ENCODE measurements at regions not wholly inside any gene's neighbourhood (a gene's known extent, or its start where the extent isn't known, plus 50 kb on each side); places are given as distances from the start of the nearest gene placed in this dataset.

- in situ Hi-C loops (cut with HindIII; ENCODE audit: low pct_unique_long_range_greater_than_20kb, low sequenced_read_pairs), result no loop called here
Observed at GRCh38 chr16:48864055-48864454, 254.1 kb upstream of the N4BP1 start.

GRCh38 chr16:48862087-48862532 lies 252.1 kb upstream of the N4BP1 start:
- intact Hi-C loops (cut with micrococcal nuclease; ENCODE audit: unreplicated experiment), result no loop called here
- ChIA-PET POLR2A (no interaction called here), CTCF (no interaction called here)
- BruUV-seq (replicated peaks), result no TSS peak
- no peak for DNase-seq (ENCODE audit: low read depth, low spot score)
- TF ChIP-seq TCF7L2 (IDR thresholded peaks at IDR 0.05; ENCODE audit: low read depth, low read length), result no peak
- no peak for TF ChIP-seq REST (IDR thresholded peaks at IDR 0.05; ENCODE audit: insufficient read depth in 1 of 2, low read depth in 2 of 2, low read length in 1 of 2)
- TF ChIP-seq CTCF (IDR thresholded peaks at IDR 0.05), result no peak
- no peak for TF ChIP-seq SIN3A (IDR thresholded peaks at IDR 0.05; ENCODE audit: borderline replicate concordance, insufficient read depth, low read depth, low read length)
- TF ChIP-seq POLR2AphosphoS5 (IDR thresholded peaks at IDR 0.05; ENCODE audit: low read depth, low read length), result no peak
- no peak overlapping the region for H3K4me3 ChIP-seq (ENCODE audit: low read depth in 2 of 2, low read length in 2 of 2)
- no peaks in the 10 kb centered on the region for H3K27me3 ChIP-seq (ENCODE audit: control insufficient read depth, insufficient read depth, low read length)
- no peaks in the 10 kb centered on the region for H3K4me1 ChIP-seq (ENCODE audit: control insufficient read depth, insufficient read depth, low read length)
- H3K9me3 ChIP-seq (ENCODE audit: control insufficient read depth, insufficient read depth, low read depth, low read length), result no peaks in the 10 kb centered on the region
- in situ Hi-C loops (cut with HindIII; ENCODE audit: low pct_unique_long_range_greater_than_20kb, low sequenced_read_pairs), result no loop called here
- ATAC-seq, result no peak
- no peak overlapping the region for H3K27ac ChIP-seq (ENCODE audit: low read length)
- H3K36me3 ChIP-seq (ENCODE audit: control insufficient read depth, insufficient read depth, low read length), result no peaks in the 10 kb centered on the region

More at GRCh38 chr16:48864055-48864454, 254.1 kb upstream of the N4BP1 start:
- intact Hi-C loops (cut with micrococcal nuclease; ENCODE audit: unreplicated experiment), result no loop called here
- Histone ChIP-seq H3K36me3 (ENCODE audit: control insufficient read depth, insufficient read depth, low read length) (no peaks in the 10 kb centered on the region), H3K9me3 (ENCODE audit: control insufficient read depth, insufficient read depth, low read depth, low read length) (no peaks in the 10 kb centered on the region), H3K27ac (ENCODE audit: low read length) (no peak overlapping the region), H3K4me1 (ENCODE audit: control insufficient read depth, insufficient read depth, low read length) (no peaks in the 10 kb centered on the region), H3K4me3 (ENCODE audit: low read depth in 2 of 2, low read length in 2 of 2) (no peak overlapping the region), H3K27me3 (ENCODE audit: control insufficient read depth, insufficient read depth, low read length) (no peaks in the 10 kb centered on the region)
- POLR2A ChIA-PET, result no interaction called here
- no peak for TF ChIP-seq TCF7L2 (IDR thresholded peaks at IDR 0.05; ENCODE audit: low read depth, low read length)
- CTCF ChIA-PET, result no interaction called here
- ATAC-seq, result no peak
- BruUV-seq (replicated peaks), result no TSS peak
- DNase-seq (ENCODE audit: low read depth, low spot score), result no peak

GRCh38 chr16:48860341-48860740 lies 250.4 kb upstream of the N4BP1 start:
- POLR2A ChIA-PET, result no interaction called here
- in situ Hi-C loops (cut with HindIII; ENCODE audit: low pct_unique_long_range_greater_than_20kb, low sequenced_read_pairs), result no loop called here
- no peak overlapping the region for H3K4me3 ChIP-seq (ENCODE audit: low read depth in 2 of 2, low read length in 2 of 2)

More at GRCh38 chr16:48860341-48860740, 250.4 kb upstream of the N4BP1 start:
- no peaks in the 10 kb centered on the region for H3K27me3 ChIP-seq (ENCODE audit: control insufficient read depth, insufficient read depth, low read length)
- BruUV-seq (replicated peaks), result no TSS peak
- no peak overlapping the region for H3K27ac ChIP-seq (ENCODE audit: low read length)
- H3K9me3 ChIP-seq (ENCODE audit: control insufficient read depth, insufficient read depth, low read depth, low read length), result no peaks in the 10 kb centered on the region
- no peaks in the 10 kb centered on the region for H3K36me3 ChIP-seq (ENCODE audit: control insufficient read depth, insufficient read depth, low read length)
- CTCF ChIA-PET, result no interaction called here
- TF ChIP-seq SIN3A (IDR thresholded peaks at IDR 0.05; ENCODE audit: borderline replicate concordance, insufficient read depth, low read depth, low read length) (no peak), REST (IDR thresholded peaks at IDR 0.05; ENCODE audit: insufficient read depth in 1 of 2, low read depth in 2 of 2, low read length in 1 of 2) (no peak), CTCF (IDR thresholded peaks at IDR 0.05) (no peak), POLR2AphosphoS5 (IDR thresholded peaks at IDR 0.05; ENCODE audit: low read depth, low read length) (no peak), TCF7L2 (IDR thresholded peaks at IDR 0.05; ENCODE audit: low read depth, low read length) (no peak)
- intact Hi-C loops (cut with micrococcal nuclease; ENCODE audit: unreplicated experiment), result no loop called here
- no peak for DNase-seq (ENCODE audit: low read depth, low spot score)
- no peak for ATAC-seq
- no peaks in the 10 kb centered on the region for H3K4me1 ChIP-seq (ENCODE audit: control insufficient read depth, insufficient read depth, low read length)

Measured in Panc1 (cell line).